H1 (cell line): ENCODE measurements at regions not wholly inside any gene's neighbourhood (a gene's known extent, or its start where the extent isn't known, plus 50 kb on each side); places are given as distances from the start of the nearest gene placed in this dataset.

Experiments
- BRCA1 ChIP-seq: IDR thresholded peaks from 2 replicates; pipeline ENCODE4 v1.6.1; 2012; ENCODE audit warnings: low read depth, low read length, improper control_type of control experiment
- E2F6 ChIP-seq: IDR thresholded peaks from 2 replicates; pipeline ENCODE4 v1.6.1; 2012; ENCODE audit warnings: inconsistent platforms
- RXRA ChIP-seq: IDR thresholded peaks from 2 replicates; pipeline ENCODE4 v1.6.1; 2011; ENCODE audit warnings: low read depth, mild to moderate bottlenecking, low read length, moderate library complexity; ENCODE audit not compliant: insufficient read depth
- SIN3A ChIP-seq, 2 experiments: IDR thresholded peaks in 1 of 2; conservative IDR thresholded peaks in 1 of 2; 2 replicates each; pipeline ENCODE4 v1.6.1; 2011 to 2012; ENCODE audit warnings: low read length in 2 of 2, improper control_type of control experiment in 1 of 2, low read depth in 1 of 2, mild to moderate bottlenecking in 1 of 2
- USF2 ChIP-seq: IDR thresholded peaks from 2 replicates; pipeline ENCODE4 v1.6.1; 2011; ENCODE audit warnings: low read length, improper control_type of control experiment

GRCh38 chr10:37643187-37643586 lies 214.2 kb downstream of the ZNF248 start (continued):
- TF ChIP-seq E2F6 (no peak), RXRA (no peak), USF2 (no peak), BRCA1 (no peak), SIN3A (conservative IDR thresholded peaks at IDR 0.05 in 1 of 2, IDR thresholded peaks at IDR 0.05 in 1 of 2; ENCODE audit: low read depth in 1 of 2, low read length in 2 of 2) (no peak)
- TF ChIP-seq, all 59 proteins: peak for 0
